Erythroblast (primary cell): ENCODE measurements at regions not wholly inside any gene's neighbourhood (a gene's known extent, or its start where the extent isn't known, plus 50 kb on each side); places are given as distances from the start of the nearest gene placed in this dataset.

Experiments
- GATA1 ChIP-seq: IDR thresholded peaks from 2 replicates; pipeline ENCODE4 v1.6.1; 2011; ENCODE audit warnings: low read depth, mild to moderate bottlenecking, control low read depth, low read length, moderate library complexity
- POLR2A ChIP-seq: IDR thresholded peaks from 2 replicates; pipeline ENCODE4 v1.6.1; 2011; ENCODE audit warnings: mild to moderate bottlenecking, low read length

DNA sequence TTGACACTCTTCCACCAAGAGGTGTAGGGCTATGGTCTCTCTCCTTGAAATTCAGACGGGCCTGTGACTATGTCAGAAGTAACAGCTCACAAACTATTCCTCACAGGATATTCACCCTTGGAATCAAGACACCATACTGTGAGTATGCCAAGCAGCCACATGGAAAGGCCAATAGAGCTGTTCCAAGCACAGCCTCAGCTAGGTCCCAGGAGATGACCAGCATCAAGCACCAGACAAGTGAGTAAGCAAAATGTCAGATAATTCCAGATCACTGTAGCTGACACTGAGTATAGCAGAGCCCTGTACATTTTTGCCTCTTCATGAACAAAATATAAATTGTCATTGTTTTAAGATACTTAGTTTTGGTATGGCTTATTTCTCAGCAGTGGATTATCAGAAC, 88.1 kb upstream of the KCND2 start:
- no peak for TF ChIP-seq POLR2A
- TF ChIP-seq GATA1: no peak
